Fibroblast of skin of back (primary cell): ENCODE measurements at regions not wholly inside any gene's neighbourhood (a gene's known extent, or its start where the extent isn't known, plus 50 kb on each side); places are given as distances from the start of the nearest gene placed in this dataset.
A peak's percentile ranks its signal among the peaks of the same experiment; 100 is the strongest.

ENCODE experiments used
- DNase-seq: peaks from one replicate; pipeline ENCODE4 v3.0.0-alpha.2; 2013

DNA sequence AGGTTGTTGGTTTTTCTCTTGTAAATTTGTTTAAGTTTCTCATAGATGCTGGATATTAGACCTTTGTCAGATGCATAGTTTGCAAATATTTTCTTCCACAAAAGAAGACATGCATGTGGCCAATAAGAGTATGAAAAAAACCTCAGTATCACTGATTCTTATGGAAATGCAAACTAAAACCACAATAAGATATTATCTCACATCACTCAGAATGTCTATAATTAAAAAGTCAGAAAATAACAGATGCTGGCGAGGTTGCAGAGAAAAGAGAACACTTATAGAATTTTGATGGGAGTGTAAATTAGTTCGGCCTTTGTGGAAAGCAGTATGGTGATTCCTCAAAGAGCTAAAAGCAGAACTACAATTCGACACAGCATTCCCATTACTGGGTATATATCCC is 1355.6 kb downstream of the FAM133A start:
- no peak for DNase-seq

DNA sequence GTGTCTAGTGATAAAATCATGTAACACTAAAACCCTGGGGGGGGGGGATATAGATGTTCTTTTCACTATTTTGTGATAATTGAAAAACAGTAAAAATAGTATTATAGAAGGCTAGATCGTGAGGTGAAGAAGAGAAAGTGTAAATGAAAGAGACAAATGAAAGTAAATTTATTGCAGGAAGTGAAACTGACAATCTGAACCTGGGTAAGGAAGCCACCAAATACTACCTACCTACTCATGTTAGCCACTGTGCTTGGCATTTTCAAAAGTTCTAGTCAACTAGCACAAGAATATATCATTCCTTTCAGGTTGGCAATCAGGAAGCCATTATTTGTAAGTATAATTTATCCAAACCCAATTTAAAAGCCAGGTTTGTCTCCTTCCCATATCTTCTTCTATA is 1366.1 kb downstream of the FAM133A start:
- no peak for DNase-seq

DNA sequence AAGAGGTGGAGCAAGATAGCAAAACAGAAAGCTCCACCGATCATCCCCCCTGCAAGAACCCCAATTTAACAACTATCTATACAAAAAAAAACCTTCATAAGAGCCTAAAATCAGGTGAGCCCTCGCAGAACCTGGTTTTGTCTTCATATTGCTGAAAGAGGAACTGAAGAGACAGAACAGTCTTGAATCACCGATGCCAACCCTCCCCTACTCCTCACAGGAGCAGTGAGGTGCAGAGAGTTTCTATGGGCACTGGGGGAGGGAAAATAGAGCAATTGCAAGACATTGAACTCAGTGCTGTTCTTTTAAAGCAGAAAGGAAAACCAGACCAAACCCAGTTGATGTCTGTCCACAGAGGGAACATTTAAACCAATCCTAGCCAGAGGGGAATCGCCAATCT is 1370.3 kb downstream of the FAM133A start:
- DNase-seq, result no peak

DNA sequence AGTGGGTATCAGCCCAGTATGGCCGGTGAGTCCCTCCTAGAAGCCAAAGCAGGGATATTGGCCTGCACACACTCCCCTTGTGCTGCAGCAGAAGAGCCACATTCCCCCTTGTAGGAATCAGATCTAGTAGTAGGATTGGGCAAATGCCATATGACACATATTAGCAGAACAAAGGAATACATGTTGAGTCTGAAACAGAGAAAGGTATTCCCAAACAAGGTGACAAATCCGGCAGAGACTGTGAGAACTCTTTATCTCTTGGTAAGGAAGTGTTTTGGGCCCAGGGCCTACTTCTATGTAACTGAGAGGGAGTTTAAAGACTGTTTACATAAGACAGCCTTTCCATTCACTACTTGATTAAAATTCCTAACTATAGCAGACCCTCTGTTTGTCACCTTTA is 1382.0 kb downstream of the FAM133A start:
- DNase-seq, result no peak

DNA sequence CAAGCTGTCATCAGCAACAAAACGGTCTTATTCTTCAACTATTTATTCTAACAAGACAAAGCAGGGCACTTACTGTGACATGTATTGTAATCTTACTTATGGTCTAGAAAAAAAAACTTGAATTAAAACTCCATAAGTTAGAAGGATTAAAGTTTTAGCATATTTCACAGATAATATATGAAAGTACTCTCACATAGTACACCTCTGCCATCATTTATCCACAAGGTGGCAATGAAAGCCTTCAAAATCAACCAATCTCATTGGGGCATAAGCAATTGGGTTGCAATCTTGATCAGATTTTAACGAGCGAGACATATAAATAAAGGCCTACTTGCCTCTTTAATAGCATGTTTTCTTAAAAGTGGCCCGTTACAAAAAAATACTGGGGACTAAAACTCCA is 1382.9 kb downstream of the FAM133A start:
- DNase-seq, result peak; percentile 40

DNA sequence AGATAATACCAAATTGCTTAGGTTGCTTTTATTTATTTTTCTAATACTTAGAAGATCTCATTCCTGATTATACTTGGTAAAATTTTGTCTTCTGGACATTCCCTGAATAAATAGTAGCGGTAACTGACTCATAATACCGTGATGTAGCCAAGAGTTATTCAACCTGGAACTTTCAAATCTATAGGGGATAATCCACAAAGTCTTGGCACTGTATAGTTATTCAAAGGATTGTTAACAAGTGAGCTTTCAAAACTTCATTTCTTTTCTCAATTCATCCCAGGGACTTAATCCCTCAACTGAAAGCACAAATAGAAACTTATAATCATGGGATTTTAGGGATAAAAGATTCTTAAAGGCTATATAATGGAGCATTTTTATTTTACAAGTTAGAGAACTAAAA is 1383.3 kb downstream of the FAM133A start:
- peak; percentile 54 for DNase-seq

DNA sequence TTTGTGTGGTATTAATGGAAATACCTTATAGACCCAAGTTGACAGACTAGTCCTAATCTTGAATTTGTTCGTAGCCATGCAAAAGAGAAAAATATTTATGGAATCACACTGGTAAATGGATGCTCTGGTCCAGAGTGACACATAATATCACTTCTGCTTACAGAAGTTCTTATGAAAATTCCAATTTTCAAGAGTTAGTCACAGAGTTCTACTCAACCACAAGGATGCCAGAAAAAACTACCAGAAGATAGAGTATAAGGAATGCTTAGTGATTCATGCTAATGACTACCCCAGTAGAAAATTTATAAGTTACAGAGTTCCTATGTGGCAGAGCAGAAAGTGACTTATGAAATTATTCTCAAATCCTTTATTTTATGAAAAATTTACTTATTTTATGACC is 1384.8 kb downstream of the FAM133A start:
- peak; percentile 89 for DNase-seq

DNA sequence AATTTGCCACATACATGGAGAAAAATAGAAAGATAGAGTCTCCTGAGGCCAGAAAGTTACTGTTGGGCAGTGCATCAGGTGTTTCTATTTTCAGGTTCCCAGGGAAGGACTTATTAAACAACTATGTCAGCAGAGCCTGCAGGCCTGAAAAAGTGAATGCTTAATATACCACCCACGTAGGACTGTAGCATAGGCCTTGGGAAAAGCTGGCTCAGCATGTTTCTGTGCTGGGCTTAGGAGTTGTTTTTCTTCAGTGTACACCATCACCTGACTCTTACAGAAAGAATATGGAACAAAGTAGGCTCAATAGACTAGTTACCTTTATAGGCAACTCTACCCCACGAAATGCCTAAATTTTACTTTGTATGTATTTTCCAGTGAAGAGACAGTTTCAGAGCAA is 1385.9 kb downstream of the FAM133A start:
- no peak for DNase-seq

DNA sequence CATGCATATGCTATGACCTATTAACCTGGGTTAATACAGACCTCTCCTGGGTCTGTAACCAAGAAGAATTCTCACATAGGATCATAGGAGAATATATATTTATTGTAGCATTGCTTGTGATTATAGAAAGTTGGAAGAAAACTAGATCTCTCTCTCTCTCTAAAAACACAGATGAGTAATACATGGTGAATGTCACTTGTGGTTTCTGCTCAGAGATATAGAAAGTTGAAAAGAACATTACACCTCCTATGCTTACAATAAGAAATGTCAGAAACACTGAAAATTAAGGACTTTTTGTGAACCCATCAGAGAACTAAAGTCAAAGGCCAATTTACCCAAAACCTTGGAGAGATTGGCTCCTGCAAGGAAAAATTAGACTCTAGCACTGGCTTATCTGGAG is 1389.5 kb downstream of the FAM133A start:
- DNase-seq, result peak; percentile 64

DNA sequence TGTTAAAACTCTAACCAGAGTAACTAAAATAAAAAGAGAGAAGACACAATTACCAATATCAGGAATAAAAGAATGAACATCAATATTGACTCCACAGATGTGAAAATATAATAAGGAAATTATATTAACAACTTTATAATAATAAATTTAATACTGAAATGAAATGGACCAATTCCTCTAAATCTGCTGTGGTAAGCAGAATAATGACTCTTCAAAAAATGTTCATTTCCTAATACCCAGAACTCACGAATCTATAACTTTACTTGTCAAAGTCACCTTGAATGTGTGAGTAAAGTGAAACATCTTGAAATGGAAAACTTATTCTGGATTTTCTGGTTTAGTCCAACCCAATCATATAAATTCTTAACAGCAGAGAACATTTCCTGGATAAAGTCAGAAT is 1391.1 kb downstream of the FAM133A start:
- DNase-seq, result no peak

DNA sequence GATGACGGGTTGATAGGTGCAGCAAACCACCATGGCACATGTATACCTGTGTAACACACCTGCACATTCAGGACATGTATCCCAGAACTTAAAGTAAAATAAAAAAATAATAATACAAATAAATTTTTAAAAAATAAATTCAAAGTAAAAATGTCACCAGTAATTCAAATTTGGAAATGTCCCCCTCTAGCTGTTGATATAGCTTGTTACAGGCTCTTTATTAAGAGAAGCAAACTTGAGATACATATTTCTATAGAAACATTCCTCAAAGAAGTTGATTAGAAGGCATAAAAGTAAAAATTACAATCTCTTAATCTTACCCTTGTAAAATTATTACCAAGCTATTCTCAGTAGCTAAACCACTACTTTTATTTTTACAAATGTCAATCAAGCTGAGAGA is 1397.0 kb downstream of the FAM133A start:
- DNase-seq, result no peak

DNA sequence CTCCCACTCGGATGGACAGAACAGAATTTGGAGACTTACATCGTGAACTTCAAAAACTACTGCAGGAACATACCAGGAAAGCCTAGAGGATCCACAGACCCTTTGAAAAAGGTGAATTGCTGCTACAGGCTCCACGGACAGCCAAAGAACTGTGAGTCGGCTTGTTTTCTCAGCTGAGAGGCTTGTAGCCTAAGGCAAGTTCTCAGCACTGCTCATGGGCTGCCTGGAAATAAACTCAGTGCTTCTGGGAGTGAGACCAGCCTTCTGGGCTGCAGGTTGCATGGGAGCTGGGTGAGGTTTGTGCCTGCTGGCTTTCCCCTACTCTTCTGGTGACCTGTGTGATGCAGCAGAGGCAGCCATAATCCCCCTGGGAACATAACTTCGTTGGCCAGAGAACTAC is 1397.6 kb downstream of the FAM133A start:
- DNase-seq, result no peak

DNA sequence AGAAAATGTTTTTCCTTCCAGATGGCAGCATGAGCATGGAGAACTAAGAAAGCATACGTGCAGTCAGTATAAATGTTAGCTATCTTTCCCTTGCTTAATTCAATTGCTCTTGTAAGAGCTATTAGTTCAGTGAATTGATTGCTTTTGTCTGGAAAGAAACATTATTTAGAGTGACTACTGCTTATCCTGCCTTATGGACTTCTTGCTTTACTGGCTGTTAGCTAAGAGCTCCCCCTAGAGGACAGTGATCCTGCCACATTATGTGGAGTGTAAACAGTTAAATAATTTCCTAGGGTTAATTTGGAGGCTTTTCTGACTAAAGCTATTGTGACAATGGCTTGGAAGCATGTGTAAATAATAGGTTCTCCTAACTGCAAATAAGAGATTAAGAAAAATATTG is 1402.4 kb downstream of the FAM133A start:
- peak; percentile 50 for DNase-seq

DNA sequence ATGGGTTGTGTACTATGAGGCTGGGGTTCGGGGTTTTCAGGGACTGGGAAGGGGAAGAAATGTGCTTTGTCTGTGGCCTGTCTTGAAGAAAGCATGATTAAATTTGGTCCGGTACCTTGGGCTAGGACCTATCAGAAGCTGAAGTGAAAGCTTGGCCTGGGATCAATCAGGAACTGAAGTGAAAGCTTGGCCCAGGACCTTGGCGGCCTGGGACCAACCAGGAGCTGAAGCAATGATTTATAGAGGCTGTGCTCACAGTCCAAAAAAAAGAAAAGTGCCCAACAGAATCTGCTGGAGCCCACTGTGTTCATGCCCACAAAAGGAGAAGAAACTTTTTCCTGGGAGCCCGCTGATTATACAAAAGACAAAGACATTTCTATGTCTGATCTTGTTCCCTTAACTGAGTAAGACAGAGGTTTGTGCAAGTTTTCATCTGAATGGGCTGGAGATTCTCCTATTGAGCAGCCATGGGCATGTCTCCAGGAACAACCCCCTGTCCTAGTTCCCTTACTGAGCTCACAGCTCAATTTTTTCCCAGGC is 1427.9 kb downstream of the FAM133A start:
- DNase-seq, result no peak

DNA sequence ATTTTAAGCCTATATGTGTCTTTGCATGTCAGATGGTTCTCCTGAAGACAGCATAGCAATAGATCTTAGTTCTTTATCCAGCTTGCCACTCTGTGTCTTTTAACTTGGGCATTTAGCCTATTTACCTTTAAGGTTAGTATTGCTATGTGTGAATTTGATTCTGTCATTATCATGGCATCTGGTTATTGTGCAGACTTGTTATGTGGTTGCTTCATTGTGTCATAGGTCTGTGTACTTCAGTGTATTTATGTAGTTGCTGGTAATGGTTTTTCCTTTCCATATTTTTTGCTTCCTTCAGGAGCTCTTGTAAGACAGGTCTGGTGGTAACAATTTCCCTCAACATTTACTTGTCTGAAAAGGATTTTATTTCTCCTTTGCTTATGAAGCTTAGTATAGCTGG is 1443.5 kb downstream of the FAM133A start:
- no peak for DNase-seq

DNA sequence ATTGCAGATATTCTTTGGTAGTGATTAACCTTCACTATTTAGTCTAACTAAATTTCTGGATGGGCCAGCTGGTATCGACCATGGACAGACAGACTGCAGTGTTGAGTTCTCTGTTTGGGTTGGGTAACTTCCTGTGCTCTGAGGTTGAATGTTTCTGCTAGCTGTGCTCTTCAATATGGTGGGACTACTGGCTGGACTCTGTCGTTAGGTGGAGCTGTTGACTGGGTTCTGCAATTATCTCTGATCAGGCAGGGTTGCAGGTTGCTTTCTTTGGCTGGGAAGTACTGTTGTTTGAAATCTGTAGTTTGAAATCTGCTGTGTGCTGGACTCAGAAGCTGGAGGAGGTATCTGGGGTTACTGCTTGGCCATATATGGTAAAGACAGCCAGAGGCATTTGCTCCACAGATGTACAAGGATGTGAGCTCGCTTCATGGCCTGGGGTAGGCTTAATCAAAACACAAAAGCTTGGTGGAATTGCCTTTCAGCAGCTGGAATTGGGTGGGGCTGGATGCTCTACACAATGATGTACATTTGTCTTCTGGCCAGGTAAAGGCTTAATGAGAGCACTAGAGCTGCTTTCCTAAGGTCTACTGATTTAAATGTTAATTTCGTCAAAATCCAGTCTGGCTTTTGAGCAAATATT is 1472.0 kb downstream of the FAM133A start:
- DNase-seq, result no peak

DNA sequence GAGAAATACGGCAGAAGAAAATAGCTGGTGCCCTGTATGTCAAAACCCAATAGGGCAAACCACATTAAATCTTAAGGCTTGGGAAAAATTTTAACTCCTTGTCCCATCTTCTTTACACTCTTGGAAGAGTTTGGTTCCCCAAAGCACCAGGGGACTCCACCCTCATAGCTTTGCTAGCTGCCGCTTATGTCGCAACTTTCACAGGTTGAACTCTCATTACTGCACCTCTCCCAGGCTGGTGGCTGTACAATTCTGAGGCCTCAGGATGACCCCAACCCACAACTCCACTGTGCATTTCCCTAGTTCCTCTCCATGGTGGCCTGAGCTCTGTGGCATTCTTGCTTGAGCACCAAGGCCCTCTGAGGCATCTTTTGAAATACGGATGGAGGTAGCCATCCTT is 1478.8 kb downstream of the FAM133A start:
- no peak for DNase-seq

DNA sequence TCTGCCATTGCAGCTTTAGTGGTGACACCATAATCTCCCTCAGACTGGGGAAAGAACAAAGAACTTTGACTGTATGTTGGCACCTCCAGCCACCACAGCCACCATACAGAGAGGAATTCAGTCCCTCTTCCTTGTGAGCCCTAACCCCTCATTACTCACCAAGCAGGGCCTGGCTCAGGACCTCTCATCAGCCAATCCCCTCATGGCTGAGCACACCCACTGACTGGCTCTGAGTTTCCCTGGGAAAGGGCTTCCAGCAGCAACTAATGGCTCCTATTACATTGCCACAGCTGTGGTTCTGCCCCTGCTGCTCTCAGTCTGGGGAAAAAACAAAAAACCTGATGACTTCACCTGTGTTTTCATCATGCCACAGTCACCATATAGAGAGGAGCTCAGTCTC is 1482.6 kb downstream of the FAM133A start:
- no peak for DNase-seq
